IPS-15b (cell line): ENCODE measurements at regions not wholly inside any gene's neighbourhood (a gene's known extent, or its start where the extent isn't known, plus 50 kb on each side); places are given as distances from the start of the nearest gene placed in this dataset.

Experiments
- H3K27me3 ChIP-seq: one replicate; pipeline ENCODE4 v1.6.1; 2013; ENCODE audit warnings: low read length; ENCODE audit not compliant: control insufficient read depth, insufficient read depth
- H3K36me3 ChIP-seq: one replicate; pipeline ENCODE4 v1.6.1; 2013; ENCODE audit warnings: low read length; ENCODE audit not compliant: control insufficient read depth, insufficient read depth
- H3K4me1 ChIP-seq: one replicate; pipeline ENCODE4 v1.6.1; 2013; ENCODE audit warnings: mild to moderate bottlenecking, low read length; ENCODE audit not compliant: control insufficient read depth, insufficient read depth
- H3K4me3 ChIP-seq: one replicate; pipeline ENCODE4 v1.5.1; 2013; ENCODE audit warnings: low read depth, low read length
- H3K9ac ChIP-seq: one replicate; pipeline ENCODE4 v1.6.1; 2013; ENCODE audit warnings: low read depth, mild to moderate bottlenecking, low read length
- H3K9me3 ChIP-seq: one replicate; pipeline ENCODE4 v1.6.1; 2013; ENCODE audit warnings: mild to moderate bottlenecking, low read length; ENCODE audit not compliant: control insufficient read depth, insufficient read depth

DNA sequence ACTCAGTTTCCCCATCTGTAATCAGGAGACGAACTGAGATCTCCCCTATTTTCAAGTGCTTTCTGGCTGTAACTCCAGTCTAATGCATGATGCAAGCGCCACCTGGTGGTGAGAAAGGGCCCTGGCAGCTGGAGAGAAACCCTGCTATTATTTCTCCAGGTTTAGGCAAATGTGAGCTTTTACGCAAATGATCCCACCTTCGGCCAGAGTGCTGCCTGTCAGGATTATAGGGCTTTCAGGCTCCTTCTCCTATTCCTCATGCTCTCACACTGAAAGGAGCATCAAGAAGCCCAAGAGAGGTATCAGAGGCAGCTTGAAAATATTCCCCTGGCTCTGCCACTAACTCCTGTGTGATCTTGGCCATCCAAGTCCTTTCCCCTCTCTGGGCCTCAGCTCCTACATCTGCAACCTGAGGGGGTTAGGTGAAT lies 93.9 kb upstream of the RASGRF1 start:
- peaks cover under 1% of the 10 kb centered on the region for H3K4me1 ChIP-seq

DNA sequence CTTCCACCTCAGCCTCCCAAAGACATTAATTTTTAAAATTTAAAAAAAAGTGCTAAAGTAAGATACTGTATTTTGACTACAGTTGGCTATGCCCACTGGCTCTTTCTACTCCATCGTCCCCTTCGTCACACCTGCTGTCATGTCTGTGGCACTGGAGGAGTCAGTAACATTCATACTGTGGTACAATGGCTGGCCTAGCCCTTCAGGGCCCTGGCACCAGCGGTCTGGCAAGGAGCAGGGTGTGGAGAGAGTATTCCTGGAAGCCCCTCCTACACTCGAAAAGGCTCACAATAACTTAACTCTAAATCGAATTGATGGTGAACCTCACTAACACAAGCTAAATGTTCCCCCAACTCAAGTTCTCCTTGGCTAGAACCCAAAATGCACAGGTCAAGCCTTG lies 89.7 kb upstream of the RASGRF1 start:
- H3K9ac ChIP-seq, result no peak overlapping the region
- peaks cover 4% of the 10 kb centered on the region for H3K4me1 ChIP-seq
- no peaks in the 10 kb centered on the region for H3K36me3 ChIP-seq
- H3K4me3 ChIP-seq, result no peak overlapping the region
- peaks cover 4% of the 10 kb centered on the region for H3K27me3 ChIP-seq
- no peaks in the 10 kb centered on the region for H3K9me3 ChIP-seq

More for the DNA sequence above, 93.9 kb upstream of the RASGRF1 start:
- Histone ChIP-seq H3K36me3 (no peaks in the 10 kb centered on the region), H3K27me3 (peaks cover 2% of the 10 kb centered on the region), H3K9me3 (no peaks in the 10 kb centered on the region), H3K9ac (no peak overlapping the region), H3K4me3 (no peak overlapping the region)

DNA sequence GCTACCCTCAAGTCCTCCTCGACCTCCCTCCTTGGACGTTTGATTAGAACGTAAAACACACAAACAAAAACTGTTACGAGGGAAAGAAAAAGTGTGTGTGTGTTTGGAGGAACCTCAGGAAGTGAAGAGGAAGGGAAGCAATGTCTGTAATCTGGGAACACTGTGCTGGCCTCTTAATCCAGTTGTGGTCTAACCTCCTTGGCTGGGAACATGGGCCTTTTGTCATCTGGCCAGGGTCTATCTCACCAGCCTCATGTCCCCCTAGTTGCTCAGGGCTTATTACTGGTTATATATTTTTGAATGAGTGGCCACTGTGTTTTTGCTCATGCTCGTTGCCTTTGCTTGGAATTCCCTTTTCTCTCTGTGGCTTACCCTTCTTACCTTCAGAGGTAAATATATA lies 89.0 kb upstream of the RASGRF1 start:
- Histone ChIP-seq H3K27me3 (peaks cover 4% of the 10 kb centered on the region), H3K36me3 (no peaks in the 10 kb centered on the region), H3K4me1 (peaks cover 4% of the 10 kb centered on the region), H3K9me3 (no peaks in the 10 kb centered on the region), H3K4me3 (no peak overlapping the region), H3K9ac (no peak overlapping the region)

DNA sequence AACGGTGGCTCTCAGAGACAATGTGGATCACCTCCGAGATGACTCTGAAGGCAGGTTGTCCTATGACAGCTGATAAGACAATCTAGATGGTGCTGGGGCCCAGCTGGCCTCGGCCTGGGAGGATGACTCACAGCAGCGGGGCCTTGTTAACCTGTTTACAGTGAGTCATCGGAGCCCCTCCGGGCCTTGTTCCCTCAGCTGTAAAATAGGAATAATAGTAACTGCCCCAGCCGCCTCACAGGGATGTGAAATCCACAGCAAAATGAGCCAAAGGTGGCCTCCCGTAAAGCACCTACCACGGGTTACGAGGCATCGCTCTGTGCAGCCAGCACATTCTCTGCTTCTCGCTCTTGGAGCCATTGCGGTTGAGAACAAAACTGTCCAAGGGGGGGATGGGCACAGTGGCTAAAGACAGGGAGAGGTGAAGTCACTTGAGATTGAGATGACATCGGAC lies 88.6 kb upstream of the RASGRF1 start:
- Histone ChIP-seq H3K4me3 (no peak overlapping the region), H3K4me1 (peaks cover 4% of the 10 kb centered on the region), H3K27me3 (peaks cover 4% of the 10 kb centered on the region), H3K9me3 (no peaks in the 10 kb centered on the region), H3K36me3 (no peaks in the 10 kb centered on the region), H3K9ac (no peak overlapping the region)

DNA sequence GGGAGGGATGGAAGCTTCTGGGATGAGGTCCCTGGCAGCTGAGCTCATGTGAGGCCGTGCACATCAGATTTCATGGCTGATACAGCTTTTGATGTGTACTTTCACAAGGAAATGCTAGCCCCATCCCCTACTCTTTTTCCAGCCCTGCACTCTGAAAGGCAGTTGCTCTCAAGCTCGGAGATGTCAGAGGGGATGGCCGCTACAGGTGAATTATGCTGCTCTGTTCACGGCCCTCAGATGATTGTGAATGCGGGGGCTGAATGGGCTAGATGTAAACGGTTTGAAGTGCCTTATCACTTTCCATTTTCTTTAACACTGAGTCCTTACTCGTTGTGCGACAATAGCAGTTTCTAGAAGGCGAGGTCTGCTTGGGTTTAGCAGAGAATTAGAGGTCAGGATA lies 88.0 kb upstream of the RASGRF1 start:
- Histone ChIP-seq H3K9ac (no peak overlapping the region), H3K27me3 (peaks cover 4% of the 10 kb centered on the region), H3K36me3 (no peaks in the 10 kb centered on the region), H3K4me1 (peaks cover 4% of the 10 kb centered on the region), H3K9me3 (no peaks in the 10 kb centered on the region), H3K4me3 (no peak overlapping the region)

DNA sequence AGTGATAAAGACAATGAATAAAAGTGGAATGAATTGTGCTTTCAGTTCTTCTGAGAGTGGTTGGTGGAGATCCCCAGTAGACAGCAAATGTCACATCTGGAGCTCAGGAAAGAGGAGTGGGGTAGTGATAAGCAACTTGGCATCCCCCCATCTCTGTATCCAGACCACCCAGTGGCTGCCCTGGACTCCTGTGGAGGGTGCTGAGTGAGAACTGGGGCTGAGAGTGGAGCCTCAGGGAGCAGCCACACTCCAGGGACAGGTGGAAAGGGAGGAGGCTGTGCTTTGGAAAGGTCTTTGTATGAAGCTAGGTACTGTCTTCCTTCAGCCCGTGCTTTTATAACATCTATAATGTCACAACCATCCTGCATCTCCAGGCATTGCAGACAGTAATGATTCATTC lies 85.6 kb upstream of the RASGRF1 start:
- Histone ChIP-seq H3K9me3 (no peaks in the 10 kb centered on the region), H3K36me3 (no peaks in the 10 kb centered on the region), H3K4me1 (peaks cover 7% of the 10 kb centered on the region), H3K27me3 (peaks cover 9% of the 10 kb centered on the region), H3K9ac (no peak overlapping the region), H3K4me3 (no peak overlapping the region)

DNA sequence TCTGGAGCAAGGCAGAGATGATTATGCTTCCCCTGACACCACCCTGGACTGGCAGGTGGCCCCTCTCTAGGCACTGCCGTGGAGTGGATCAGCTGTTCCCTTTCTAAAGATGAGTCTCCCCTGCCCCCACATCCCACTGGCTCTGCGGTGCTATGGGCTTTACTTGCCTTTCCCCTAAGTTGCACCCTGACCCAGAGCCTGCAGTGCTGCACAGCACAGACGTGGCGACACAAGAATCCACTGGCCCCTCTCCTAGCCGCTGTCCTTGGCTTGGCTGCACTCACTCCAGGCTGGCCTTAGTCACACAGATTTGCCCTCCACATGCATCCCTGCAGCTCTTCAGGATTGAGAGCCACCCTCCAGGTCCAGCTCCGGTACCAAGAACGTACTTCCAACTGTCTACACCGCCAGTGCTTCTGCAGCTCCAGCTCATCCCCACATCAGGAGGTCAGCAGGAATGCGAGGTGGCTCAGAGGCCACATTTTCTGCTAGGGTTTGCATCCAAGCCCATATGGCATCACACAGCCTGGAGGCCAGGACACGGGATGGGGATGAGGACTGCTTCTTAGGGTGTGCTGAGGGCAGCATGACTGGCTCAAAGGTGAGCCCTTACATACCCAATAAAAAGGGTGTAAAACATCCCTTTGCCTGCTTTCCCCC lies 82.4 kb upstream of the RASGRF1 start:
- no peak overlapping the region for H3K9ac ChIP-seq
- H3K36me3 ChIP-seq, result no peaks in the 10 kb centered on the region
- peaks cover 8% of the 10 kb centered on the region for H3K4me1 ChIP-seq
- no peaks in the 10 kb centered on the region for H3K9me3 ChIP-seq
- peaks cover 9% of the 10 kb centered on the region for H3K27me3 ChIP-seq
- no peak overlapping the region for H3K4me3 ChIP-seq

DNA sequence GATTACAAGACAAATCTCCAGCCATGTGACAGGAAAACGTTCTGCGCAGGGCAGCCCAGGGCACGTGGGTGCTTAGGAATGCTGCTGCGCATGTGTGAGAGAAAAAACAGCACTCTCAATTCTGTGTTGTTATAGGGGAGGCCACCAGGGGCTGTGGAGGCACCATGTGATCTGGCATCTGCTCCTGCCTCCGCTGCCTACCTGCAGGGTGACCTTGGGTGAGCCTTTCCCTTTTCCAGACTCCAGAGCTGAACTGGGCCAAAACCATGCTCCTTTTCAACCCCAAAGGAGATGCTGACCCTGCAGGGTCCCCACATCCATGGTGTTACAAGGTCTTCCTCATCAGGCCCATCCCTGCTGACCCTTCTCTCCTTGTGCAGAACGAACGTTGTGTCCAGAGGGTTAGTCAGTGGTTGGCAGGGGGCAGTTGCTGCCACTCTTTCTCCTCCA lies 81.5 kb upstream of the RASGRF1 start:
- H3K9ac ChIP-seq, result no peak overlapping the region
- no peaks in the 10 kb centered on the region for H3K9me3 ChIP-seq
- peaks cover 9% of the 10 kb centered on the region for H3K27me3 ChIP-seq
- H3K4me3 ChIP-seq, result no peak overlapping the region
- peaks cover 8% of the 10 kb centered on the region for H3K4me1 ChIP-seq
- H3K36me3 ChIP-seq, result no peaks in the 10 kb centered on the region

DNA sequence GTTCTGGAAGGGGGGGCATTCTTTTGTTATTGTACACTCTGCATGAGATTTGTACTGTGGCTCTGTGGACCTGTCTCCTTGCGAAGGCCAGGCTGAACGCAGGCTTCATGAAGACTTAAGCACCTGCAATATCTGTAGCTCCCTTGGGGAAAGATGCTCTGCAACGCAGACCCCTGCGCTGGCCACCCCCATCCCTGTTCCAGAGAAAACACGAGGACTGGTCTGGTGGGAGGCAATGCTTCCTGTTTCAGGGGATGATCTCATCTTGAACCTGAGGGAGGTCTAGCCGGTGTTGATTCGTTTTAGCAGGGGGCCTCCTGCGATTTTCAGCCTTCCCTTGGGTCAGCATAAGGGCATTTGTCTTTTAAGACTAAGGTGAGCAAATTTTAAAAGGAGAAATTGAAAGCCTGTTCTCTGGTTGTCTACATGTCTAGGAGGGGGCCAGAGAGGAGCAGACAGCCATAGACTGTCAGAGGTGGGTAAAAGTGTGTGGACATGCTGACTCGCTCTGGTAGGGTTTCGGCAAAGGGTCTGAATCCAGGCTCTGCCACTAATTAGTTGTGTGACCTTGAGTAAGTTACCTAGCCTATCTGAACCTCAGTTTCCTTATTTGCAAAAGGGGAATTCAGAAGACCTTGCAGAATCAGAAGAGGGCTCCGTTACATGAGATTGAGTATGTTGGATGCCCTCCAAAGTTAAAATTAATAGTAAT lies 80.9 kb upstream of the RASGRF1 start:
- Histone ChIP-seq H3K4me1 (peaks cover 8% of the 10 kb centered on the region), H3K9me3 (no peaks in the 10 kb centered on the region), H3K36me3 (no peaks in the 10 kb centered on the region), H3K4me3 (no peak overlapping the region), H3K27me3 (peaks cover 9% of the 10 kb centered on the region), H3K9ac (no peak overlapping the region)

DNA sequence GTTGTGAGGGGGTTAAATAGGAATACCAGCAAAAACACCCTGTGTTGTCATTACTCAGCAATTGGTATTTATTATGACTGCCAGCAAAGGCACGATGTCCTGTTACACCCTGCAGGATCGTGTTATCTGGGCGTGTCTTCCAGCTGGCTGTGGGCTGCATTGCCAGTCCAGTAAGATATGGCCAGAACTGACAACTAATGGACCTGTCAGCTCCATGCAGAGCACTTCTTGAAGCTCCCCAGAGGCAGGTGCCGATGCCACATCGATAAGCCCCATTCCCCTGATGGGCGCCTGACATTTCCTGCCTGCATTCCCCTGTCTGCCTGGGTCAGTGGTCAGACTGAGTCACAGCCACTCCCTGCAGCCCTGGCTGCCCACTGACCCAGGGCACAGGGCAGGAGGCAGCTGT lies 79.7 kb upstream of the RASGRF1 start:
- no peak overlapping the region for H3K9ac ChIP-seq

DNA sequence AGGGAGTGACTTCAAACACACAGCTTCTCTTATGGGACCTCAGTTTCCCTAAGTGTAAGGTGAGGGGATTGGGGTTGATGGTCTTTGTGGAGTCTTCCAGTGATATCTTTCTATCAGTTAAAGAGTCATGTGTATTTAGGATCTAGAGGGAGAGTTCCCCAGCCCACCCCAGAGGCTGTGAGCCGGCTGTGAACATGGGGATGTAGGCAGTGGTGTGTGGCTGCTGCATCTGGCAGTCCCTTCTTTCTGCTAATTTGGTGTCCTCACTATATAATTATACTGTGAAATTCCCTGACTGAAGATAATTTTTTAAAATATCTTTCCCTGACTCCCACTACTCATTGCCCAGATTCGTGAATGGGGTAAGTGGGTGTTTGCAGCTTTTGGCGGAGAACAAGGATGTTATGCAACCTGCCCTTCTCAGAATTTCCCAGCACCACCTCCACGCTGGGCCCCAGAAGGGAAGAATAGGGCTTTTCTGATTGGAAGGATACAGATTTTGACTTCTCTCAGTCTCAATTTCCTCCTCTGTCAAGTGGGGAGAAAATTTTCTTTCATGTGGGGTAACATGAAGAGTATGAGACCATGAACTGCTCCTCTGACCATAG lies 79.0 kb upstream of the RASGRF1 start:
- Histone ChIP-seq H3K9me3 (no peaks in the 10 kb centered on the region), H3K4me1 (peaks cover 8% of the 10 kb centered on the region), H3K36me3 (no peaks in the 10 kb centered on the region), H3K4me3 (no peak overlapping the region), H3K27me3 (peaks cover 6% of the 10 kb centered on the region), H3K9ac (no peak overlapping the region)

More for the DNA sequence above, 79.7 kb upstream of the RASGRF1 start:
- Histone ChIP-seq H3K4me1 (peaks cover 8% of the 10 kb centered on the region), H3K27me3 (peaks cover 6% of the 10 kb centered on the region), H3K9me3 (no peaks in the 10 kb centered on the region), H3K4me3 (no peak overlapping the region), H3K36me3 (no peaks in the 10 kb centered on the region)
